Muscle of back (tissue), 3 donors: ENCODE measurements at regions not wholly inside any gene's neighbourhood (a gene's known extent, or its start where the extent isn't known, plus 50 kb on each side); places are given as distances from the start of the nearest gene placed in this dataset.

Experiments used
- DNase-seq, 3 donors: peaks; one replicate each; pipeline versions ENCODE4 v3.0.0 to v3.0.0-alpha.2; 2013

- DNase-seq: no peak
Measured at GRCh38 chr13:80237646-80238045, 103.3 kb downstream of the SPRY2 start.

DNA sequence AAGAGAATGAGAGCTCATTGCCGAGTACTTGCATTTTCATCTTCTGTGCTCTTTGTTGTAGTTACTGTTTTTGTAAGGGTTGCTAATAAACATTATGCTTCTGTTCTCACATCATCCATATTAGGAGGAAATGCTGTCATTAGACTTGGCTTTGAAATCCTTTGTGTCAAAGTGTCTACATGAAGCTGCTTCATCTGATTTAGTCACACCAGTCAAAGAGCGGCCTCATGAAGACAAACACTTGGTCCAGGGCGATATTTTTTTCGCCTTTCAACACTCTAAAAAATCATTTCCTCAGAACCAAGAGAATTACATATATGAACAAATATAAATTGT lies 105.0 kb downstream of the SPRY2 start:
- DNase-seq: peak in 1 of 3 donors; percentile 34

DNA sequence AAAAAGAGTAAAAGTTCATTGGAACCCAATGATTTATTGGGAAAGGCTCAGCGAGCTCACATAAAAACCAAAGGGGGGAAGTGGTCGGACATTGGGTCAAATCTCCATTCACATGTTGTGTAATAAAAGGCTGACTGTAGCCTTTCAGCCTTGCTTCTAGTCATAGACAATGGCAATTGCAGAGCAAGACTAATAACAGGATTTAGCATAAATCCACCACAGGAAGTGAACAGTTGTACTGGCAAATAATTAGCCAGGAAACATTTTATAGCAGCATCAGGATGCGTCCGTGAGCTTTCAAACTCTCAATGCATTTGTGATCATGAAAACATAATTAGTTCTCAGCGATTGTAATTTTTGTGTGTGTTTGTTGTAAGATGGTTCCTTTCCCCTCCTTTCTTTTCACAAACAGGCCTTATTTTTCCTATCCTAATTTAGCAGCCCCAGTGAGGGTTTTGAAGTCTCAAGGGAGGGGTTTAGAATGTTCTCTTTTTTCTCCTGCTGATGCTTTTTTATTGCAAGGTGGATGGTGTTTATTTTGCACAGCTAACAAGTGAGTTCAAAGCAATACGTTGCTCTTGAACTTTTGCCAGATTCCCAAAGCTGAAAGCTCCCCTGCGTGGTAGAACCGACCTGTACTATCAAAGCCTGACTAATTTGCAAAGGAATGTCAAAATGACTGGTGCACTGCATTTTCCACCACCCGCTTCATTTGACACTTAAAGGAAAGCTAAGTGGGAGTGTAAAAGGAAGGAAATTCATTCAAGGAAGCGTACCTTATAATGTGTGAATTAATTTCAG lies 105.6 kb downstream of the SPRY2 start:
- peak in 1 of 3 donors; percentile 23 for DNase-seq

DNA sequence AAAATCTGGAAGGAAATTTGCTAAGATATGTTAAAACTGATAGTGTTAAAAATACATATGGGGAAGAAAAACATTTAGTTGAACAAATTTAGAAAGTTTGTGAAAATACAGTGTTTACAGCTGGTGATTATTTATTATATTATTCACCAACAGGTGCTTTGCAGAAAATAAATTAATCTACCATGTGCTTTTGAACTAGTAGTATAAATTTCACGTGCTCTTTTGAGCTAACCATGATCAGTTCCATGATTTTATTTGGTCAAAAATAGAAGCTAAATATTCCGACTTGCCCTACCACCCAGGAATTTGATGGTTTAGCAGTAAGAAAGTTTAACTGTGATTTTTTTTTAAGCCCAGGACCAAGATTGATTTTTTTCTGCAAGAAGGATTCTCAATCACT lies 113.3 kb downstream of the SPRY2 start:
- DNase-seq: no peak

DNA sequence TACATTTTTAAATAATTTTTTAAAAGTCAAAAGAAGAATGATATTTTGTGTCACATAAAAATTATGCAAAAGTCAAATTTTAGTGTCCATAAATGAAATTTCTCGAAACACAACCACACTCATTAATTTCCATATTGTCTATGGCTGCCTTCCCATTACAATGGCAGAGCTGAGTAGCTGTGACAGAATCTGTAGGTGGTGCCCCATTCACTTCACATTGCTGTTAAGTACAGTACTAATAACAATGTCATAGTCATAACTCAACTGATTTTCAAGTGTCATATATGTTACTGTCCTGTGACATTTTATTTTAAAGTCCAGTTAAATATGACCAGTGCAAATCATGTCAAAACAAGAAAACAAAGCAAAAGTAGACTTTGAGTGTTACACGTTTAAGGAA lies 114.3 kb downstream of the SPRY2 start:
- no peak for DNase-seq

DNA sequence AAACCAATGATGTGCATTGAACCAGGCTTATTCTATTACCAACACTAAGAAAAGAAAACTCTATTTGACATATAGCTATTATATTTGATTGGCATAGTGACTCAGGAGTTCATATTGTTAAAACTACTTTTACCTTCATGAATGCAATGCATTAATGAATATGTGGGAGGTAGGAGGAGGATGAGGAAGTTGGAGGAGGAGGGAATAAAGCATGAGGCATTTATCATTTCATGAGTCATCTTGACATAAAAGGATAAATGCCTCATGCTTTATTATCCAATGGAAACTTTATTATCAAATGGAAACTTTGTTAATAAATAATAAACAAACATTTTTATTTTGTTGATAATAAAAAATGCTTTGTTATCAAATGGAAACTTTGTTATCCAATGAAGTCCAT lies 116.5 kb downstream of the SPRY2 start:
- no peak for DNase-seq

GRCh38 chr13:80217614-80218456 lies 123.1 kb downstream of the SPRY2 start:
- no peak for DNase-seq

GRCh38 chr13:80215368-80215767 lies 125.6 kb downstream of the SPRY2 start:
- peak in 1 of 3 donors; percentile 49 for DNase-seq

GRCh38 chr13:80214521-80214991 lies 126.4 kb downstream of the SPRY2 start:
- peak in 1 of 3 donors; percentile 65 for DNase-seq

- no peak for DNase-seq
Measured at GRCh38 chr13:80214050-80214449, 126.9 kb downstream of the SPRY2 start.

DNA sequence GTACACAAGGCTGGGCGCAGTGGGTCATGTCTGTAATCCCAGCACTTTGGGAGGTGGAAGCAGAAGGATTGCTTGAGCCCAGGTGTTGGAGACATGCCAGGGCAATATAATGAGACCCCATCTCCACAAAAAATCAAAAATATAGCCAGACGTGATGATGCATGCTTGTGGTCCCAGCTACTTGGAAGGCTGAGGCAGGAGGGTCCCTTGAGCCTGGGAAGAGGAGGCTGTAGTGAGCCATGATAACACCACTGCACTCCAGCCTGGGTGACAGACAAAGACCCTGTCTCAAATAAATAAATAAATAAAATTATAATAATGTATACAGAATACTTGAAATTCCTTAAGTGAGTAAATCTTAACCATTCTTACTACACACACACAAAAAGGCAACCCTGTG lies 127.7 kb downstream of the SPRY2 start:
- no peak for DNase-seq

GRCh38 chr13:80211566-80211965 lies 129.4 kb downstream of the SPRY2 start:
- no peak for DNase-seq

DNA sequence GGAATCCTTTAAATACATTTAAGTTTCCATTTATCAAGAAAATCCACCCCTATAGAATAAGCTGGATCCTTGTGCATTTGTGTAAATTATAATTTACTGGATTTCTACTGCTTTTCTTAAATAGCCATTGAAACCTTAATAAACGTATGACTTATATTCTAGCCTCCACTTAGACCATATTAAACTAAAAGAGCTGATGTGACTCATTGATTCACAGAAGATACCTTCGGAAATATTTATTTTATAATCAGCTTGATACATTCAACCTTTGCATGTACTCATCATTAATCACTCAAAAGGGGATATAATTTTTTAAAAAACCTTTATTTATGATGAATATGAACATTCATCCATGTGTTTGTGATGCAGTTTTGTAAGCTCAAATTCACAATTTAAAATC lies 136.3 kb downstream of the SPRY2 start:
- no peak for DNase-seq

GRCh38 chr13:80203496-80203895 lies 137.4 kb downstream of the SPRY2 start:
- no peak for DNase-seq

GRCh38 chr13:80201694-80202468 lies 139.0 kb downstream of the SPRY2 start:
- DNase-seq: no peak

DNA sequence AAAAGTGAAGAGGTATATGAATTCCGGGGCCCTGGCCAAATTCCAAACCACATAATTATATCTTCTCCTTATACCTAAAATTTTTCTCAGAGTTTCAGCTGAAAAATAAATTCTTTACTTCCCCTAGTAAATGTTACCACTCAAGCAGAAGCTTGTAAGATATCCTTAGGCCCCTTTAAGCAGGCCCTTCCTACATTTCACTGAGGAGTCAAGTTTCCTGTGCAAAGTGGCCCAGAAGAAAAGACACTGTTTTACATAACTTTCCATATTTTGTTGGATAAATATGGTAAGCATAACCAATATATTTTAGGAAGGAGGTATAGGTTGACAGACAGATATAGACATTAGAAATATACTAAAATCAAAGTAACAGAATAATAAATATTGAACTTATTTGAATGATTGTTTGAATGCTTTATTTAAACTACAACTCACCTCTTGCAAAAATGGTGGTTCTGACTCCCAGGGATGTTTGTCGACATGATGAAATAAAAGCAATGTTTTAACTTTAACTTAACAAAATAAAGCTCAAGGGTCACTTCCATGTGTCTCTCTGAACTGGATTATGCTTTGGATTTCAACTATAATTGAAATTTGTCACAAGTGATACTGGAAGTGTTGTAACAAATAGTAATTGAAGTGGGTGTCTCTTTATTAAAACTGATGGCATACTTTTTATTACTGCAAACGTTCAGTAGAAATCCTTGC lies 141.2 kb downstream of the SPRY2 start:
- DNase-seq: no peak

DNA sequence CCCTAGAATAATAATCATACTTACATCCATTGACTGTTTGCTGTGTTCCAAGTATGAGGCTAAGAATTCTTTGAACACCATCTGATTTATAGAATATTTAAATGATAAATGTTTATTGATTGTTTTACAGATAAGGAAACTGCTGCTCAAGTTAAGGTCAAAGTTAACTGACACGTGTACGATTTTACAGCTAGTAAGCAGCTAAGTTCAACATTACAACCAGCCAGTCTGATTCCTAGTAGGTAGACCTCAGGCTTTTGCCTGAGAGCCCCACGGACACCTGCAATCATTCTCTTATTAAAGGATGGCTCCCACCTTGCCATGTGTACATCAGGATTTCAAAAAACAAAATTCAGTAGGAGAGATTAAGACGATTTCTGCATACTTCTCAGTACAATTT lies 141.9 kb downstream of the SPRY2 start:
- DNase-seq: no peak

- DNase-seq: no peak
Measured at GRCh38 chr13:80196756-80197155, 144.2 kb downstream of the SPRY2 start.

DNA sequence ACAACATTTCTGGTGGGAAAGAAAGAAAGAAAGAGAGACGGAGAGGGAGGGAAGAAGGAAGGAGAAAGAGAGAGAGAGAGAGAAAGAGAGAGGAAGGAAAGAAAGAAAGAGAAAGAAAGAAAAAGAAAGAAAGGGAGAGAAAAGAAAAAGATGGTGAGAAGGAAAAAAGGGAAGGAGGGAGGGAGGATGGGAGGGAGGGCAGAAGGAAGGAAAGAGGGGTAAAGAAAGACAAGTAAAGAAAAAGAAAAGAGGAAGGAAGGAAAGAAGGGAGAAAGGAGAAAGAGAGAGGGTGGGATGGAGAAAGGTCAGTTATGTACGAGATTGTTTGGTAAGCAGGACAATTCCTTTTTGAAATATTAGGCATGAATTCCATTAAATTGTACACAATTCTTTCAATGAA lies 145.3 kb downstream of the SPRY2 start:
- DNase-seq: no peak

DNA sequence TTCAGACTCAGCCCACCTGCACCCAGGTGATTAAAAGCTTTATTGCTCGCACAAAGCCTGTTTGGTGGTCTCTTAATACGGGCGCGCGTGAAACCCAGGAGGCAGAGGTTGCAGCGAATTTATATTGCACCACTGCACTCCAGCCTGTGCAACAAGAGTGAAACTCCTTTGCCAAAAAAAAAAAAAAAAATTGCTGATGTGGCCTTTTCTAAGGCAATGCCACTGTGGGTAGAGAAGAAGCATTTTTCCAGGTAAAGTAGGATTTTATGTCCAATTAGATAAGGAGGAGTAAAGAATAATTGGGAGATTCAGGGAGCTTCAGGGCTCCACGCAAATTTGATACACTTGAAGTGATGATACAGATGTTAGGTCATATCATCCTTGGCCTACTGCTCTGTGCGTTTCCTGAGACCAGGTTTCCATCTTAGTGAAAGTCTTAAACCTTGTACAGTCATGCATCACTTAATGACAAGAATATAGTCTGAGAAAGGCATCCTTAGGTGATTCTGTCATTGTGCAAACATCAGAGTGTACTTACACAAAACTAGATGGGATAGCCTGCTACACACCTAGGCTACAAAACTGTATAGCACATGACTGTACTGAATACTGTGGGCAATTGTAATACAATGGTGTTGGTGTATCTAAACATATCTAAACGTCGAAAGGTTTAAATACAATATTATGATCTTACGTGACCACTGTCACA lies 150.9 kb downstream of the SPRY2 start:
- no peak for DNase-seq

DNA sequence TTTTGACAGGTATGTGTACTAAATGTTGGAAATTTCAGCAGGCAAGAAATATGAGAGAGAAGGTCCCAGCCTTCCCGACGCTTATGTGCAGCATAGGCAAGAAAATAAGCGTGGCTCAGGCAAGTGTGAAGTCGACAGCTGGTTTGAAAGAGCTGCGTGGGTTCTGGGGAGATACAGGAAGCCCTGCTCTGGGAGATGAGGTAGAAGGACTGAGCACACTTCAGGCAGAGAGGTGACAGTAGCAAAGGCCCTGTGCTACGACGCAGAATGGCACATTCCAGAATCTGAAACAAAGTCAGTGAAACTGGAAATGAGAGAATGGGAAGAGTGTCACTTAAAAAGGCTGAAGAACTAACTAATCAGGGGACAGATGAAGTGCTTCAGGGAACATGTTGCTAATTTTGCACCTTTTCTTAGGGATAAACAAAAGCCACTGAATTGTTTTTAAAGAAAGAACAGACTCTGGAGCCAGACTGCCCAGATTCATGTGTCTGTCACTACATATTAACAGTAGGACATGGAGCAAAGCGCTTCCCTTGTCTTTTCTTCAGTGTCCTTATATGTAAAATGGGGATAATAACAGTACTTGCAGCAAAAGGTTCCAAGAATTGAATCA lies 160.1 kb downstream of the SPRY2 start:
- DNase-seq: no peak
